Stomach (tissue), 4 donors: ENCODE measurements at regions not wholly inside any gene's neighbourhood (a gene's known extent, or its start where the extent isn't known, plus 50 kb on each side); places are given as distances from the start of the nearest gene placed in this dataset.

Experiments
- POLR2A ChIP-seq, 4 donors: fragments of 450-650 bp; IDR thresholded peaks; one replicate each; pipeline ENCODE4 v1.6.1; 2016; ENCODE audit warnings: antibody characterized with exemption in 4 of 4, control low read depth in 2 of 4, mild to moderate bottlenecking in 1 of 4, moderate library complexity in 1 of 4
- POLR2AphosphoS5 ChIP-seq, 3 donors: sonication (generic); formaldehyde crosslinking; IDR thresholded peaks; one replicate each; pipeline ENCODE4 v1.6.1; 2016; ENCODE audit warnings: antibody characterized with exemption in 3 of 3
- TF ChIP-seq, protein P1 (sequence below), 7 experiments: fragments of 450-650 bp in 4 of 7; fragments of 200-600 bp in 3 of 7; sonication (generic) in 3 of 7; IDR thresholded peaks; one replicate each; pipeline ENCODE4 v1.5.1; 2016 to 2019; ENCODE audit warnings: antibody characterized with exemption in 7 of 7, control low read depth in 2 of 7, mild to moderate bottlenecking in 1 of 7

DNA sequence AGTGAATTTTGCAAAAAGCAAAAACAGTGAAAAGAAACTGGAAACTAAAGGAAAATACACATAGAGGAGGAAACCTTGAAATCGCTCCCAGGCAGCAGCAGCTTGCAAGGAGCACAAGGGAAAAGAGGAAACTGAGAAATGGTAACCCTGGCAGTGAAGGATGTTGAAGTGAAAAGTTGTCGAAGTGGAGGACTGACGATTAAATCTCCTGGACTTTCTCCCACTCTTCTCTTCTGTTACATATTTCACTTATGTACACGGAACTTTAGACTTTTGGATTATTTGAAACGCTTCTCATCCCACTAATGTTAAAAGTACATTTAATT lies 388.8 kb upstream of the USP15 start:
- no peak for TF ChIP-seq POLR2AphosphoS5 (IDR thresholded peaks at IDR 0.05)
- TF ChIP-seq, protein P1, sequence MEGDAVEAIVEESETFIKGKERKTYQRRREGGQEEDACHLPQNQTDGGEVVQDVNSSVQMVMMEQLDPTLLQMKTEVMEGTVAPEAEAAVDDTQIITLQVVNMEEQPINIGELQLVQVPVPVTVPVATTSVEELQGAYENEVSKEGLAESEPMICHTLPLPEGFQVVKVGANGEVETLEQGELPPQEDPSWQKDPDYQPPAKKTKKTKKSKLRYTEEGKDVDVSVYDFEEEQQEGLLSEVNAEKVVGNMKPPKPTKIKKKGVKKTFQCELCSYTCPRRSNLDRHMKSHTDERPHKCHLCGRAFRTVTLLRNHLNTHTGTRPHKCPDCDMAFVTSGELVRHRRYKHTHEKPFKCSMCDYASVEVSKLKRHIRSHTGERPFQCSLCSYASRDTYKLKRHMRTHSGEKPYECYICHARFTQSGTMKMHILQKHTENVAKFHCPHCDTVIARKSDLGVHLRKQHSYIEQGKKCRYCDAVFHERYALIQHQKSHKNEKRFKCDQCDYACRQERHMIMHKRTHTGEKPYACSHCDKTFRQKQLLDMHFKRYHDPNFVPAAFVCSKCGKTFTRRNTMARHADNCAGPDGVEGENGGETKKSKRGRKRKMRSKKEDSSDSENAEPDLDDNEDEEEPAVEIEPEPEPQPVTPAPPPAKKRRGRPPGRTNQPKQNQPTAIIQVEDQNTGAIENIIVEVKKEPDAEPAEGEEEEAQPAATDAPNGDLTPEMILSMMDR (IDR thresholded peaks at IDR 0.05): no peak
- no peak for TF ChIP-seq POLR2A (IDR thresholded peaks at IDR 0.05)
